T-helper 2 cell treated with Interferon-gamma antibody and Interleukin-4, amounts not matched to agents 100 ng/mL and 5 ng/mL, for 36 hours (primary cell): ENCODE measurements at regions not wholly inside any gene's neighbourhood (a gene's known extent, or its start where the extent isn't known, plus 50 kb on each side); places are given as distances from the start of the nearest gene placed in this dataset.
"Not testable (repeated sequence)": the region's sequence is repeated elsewhere in the genome, so short reads cannot be mapped to it uniquely, and the experiment has no call there.

Source experiments
- intact Hi-C: fragments of 100-400 bp; cut with micrococcal nuclease; formaldehyde crosslinking; loops from one replicate; pipeline ENCODE4 v1.15.1; 2023

- intact Hi-C loops, result no loop called here
Measured at GRCh38 chr14:71165121-71166031, 258.1 kb downstream of the PCNX1 start.

DNA sequence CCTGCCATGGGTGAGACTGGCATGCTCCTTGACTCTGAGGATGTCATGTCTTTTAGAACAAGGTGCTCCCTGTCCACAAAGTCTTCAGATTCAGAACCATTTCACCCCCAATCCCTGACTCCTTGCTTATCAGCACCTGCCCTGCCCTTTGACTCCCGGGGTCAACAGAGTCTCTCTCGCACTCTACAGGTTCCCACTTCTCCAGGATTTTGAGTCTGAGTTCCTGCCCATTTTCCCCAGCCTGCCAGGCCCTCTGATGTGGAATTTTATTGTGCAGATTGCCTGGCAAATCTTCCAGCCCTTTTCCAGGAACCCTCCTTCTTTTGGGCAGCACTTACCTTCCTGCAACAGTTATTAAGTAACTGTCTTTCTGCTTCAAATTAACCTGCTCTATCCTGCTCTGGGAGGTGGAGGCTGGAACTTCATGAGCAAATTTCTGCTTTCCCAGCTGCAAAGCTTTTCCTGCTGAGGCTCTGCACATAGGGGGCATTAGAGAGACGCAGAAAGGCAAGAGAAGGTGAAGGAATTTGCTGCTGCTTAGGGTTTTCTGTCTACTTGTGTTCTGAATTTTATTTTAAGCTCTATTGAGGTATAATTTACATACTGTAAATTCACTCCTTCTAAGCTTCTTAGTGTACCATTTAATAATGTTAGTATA is 259.1 kb downstream of the PCNX1 start:
- intact Hi-C loops, result no loop called here

DNA sequence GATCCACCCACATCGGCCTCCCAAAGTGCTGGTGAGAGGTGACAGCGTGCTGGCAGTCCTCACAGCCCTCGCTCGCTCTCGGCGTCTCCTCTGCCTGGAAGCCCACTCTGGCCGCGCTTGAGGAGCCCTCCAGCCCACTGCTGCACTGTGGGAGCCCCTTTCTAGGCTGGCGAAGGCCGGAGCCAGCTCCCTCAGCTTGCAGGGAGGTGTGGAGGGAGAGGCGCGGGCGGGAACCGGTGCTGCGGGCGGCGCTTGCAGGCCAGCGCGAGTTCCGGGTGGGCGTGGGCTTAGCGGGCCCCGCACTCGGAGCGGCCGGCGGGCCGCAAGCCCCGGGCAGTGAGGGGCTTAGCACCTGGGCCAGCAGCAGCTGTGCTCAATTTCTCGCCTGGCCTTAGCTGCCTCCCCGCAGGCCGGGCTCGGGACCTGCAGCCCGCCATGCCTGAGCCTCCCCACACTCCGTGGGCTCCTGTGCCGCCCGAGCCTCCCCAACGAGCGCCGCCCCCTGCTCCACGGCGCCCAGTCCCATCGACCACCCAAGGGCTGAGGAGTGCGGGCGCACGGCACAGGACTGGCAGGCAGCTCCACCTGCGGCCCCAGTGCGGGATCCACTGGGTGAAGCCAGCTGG is 260.2 kb downstream of the PCNX1 start:
- intact Hi-C loops, result not testable (repeated sequence)

GRCh38 chr14:71168161-71168560 is 260.9 kb downstream of the PCNX1 start:
- intact Hi-C loops, result not testable (repeated sequence)

DNA sequence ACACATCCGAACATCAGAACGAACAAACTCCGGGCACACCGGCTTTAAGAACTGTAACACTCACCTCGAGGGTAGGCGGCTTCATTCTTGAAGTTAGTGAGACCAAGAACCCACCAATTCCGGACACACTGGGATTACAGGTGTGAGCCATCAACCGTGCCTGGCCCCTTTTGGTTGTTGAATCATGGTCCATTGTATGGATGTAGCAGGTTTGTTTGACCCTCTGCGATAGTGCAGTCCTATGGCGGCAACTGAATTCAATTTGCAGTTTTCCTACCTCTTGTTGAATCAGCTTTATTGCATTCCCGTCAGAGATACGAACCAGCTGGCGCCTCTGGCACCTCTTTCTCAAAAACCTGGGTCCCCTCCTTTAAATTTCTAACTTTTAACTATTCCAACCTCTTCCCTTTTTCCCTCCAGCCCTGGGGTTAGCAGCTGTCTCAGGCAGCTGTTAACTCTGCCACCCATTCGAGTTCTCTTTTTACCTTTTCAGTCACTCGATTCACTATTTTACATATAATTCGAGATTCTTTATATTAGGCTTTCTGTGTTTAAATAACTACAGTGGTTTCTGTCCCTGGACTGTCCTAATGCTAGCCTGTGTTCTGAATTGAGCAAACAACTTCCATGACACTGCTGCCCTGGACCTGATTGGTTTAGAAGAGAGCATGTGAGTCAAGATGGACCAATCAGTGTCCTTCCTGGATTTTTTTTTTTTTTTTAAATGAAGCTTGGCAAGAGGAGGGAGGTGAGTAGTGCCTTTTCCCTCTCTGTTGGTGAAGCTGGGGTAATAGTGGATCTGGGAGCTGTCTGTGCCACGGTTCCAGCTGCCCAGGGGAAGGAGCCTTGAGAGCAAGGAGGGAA is 261.5 kb downstream of the PCNX1 start:
- intact Hi-C loops, result no loop called here

GRCh38 chr14:71169861-71170260 is 262.6 kb downstream of the PCNX1 start:
- intact Hi-C loops, result no loop called here

GRCh38 chr14:71175491-71175890 is 268.2 kb downstream of the PCNX1 start:
- intact Hi-C loops, result no loop called here

- intact Hi-C loops, result no loop called here
Measured at GRCh38 chr14:71179066-71179465, 271.8 kb downstream of the PCNX1 start.

- intact Hi-C loops, result no loop called here
Measured at GRCh38 chr14:71180397-71180796, 273.1 kb downstream of the PCNX1 start.

- intact Hi-C loops, result no loop called here
Measured at GRCh38 chr14:71181215-71182003, 274.1 kb downstream of the PCNX1 start.

DNA sequence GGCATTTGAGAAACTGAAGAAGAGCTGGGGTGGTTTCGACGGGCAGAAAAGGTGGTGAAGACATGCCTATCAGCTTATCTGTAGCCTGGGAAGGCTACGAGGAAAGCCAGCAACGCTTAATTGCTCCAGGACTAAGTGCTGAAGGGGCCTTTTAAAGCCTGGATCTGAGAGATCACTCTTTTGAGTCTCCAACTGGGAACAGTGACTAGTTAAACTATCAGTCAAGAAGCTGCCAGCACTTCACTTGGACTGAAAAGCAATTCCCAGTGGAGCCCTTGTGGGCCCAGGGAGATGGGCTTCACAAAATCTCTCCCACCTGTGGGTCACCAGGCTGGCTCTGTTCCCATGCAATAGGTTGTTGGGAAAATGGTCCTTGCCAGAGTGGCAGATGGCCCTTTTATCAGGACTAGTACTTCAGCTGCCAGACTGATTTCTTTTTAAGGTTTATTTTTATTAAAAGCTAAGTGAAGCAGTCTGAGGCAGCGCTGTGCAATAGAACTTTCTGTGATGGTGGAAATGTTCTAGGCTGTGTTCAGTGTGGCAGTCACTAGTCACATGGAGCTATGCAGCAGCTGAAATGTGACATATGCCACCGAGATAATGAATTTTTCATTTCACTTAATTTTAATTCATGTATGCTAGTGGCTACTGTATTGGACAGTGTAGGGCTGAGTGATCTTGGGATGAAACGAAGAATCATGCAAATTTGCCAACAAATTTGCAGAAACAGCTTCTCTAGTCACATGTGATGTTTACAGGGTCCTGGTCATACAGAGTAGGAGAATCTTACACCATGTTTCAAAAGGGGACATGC is 276.8 kb downstream of the PCNX1 start:
- intact Hi-C loops, result no loop called here

DNA sequence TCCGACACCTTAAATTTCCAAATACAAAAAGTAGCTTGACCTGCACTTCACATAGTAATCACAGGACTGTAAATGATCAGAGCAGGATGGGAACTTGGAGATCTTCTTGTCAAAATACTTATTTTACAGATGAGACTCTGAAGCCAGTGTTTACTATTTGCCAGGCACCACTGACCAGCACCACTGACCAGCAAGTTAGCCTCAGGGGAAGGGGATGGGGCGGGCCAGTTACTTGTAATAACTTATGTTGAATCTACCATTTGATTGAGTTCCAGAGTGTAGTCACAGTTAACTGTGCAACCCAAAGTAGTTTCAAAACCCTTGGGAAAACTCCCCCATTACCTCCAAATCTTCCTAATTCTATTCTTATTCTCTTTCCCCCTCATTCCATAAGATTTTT is 278.4 kb downstream of the PCNX1 start:
- intact Hi-C loops, result no loop called here

DNA sequence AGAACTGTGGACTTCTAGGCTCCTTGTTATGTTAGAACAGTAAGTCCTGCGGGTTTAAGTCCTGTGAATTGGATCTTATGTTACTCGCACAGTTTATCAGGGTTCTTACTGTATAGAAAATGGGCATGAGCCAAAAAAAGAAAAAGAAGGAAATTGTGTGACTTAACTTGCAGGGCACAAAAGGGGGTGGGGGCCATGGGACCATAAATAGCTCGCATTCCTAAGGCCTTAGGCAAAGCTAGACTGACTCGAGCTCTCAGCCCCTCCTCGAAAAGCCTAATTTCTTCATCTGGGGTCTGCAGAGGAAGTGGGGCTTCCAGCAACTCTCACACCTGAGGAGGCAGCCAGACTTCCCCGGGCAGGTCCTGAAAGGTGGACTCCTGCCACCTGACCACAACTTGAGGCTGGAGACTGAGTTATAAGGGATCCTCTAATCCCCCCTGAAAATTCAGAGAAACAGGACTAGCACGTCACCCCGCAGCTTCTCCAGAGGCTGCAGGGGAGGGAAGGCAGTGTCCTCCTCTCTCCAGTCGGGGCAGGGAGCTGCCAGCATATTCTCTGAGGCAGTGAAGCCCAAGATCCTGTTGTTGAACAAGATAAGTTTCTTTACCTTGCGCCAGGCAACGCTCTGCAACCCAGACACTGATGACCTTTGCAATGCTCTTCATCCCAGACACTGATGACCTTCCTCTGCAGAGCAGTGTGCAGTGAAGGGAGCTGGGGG is 280.5 kb downstream of the PCNX1 start:
- intact Hi-C loops, result no loop called here

GRCh38 chr14:71190770-71191374 is 283.6 kb downstream of the PCNX1 start:
- intact Hi-C loops, result no loop called here

- intact Hi-C loops, result no loop called here
Measured at GRCh38 chr14:71193663-71194062, 286.4 kb downstream of the PCNX1 start.

- intact Hi-C loops, result no loop called here
Measured at GRCh38 chr14:71194251-71194650, 287.0 kb downstream of the PCNX1 start.

DNA sequence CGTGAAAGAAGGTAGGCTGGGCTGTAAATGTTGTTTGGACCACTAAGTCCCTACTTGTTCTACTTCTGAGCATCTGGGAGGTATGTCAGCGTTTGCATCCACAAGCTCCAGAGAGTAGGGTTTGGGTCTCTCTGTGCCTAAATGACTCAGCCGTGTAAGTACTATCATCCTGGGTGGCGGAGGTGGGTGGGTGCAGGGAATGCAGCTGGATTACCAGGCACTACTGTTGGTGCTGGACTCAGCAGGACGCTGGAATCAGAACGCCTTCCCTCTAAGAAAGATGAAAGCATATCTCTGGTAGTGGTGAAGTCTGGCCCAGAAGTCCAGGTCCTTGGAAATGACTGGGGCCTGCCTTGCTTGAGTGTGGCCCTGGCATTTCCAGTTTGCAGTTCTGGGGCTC is 289.7 kb downstream of the PCNX1 start:
- intact Hi-C loops, result no loop called here

- intact Hi-C loops, result no loop called here
Measured at GRCh38 chr14:71198687-71199086, 291.4 kb downstream of the PCNX1 start.

- intact Hi-C loops, result no loop called here
Measured at GRCh38 chr14:71201840-71202239, 294.6 kb downstream of the PCNX1 start.
